Left ventricle myocardium inferior (tissue), 1 donor: ENCODE measurements at regions not wholly inside any gene's neighbourhood (a gene's known extent, or its start where the extent isn't known, plus 50 kb on each side); places are given as distances from the start of the nearest gene placed in this dataset.

Experiments used
- DNase-seq: peaks from one replicate; pipeline ENCODE4 v3.0.0-alpha.2; 2020
- H3K27ac ChIP-seq: fragments of 200-600 bp; replicated peaks from 2 replicates; pipeline ENCODE4 v1.8.0; 2021
- H3K27me3 ChIP-seq: fragments of 200-600 bp; 2 replicates; pipeline ENCODE4 v1.8.0; 2021; ENCODE audit warnings: low read depth
- H3K36me3 ChIP-seq: fragments of 200-600 bp; 2 replicates; pipeline ENCODE4 v1.8.0; 2021
- H3K4me1 ChIP-seq: fragments of 200-600 bp; 2 replicates; pipeline ENCODE4 v1.8.0; 2021
- H3K4me3 ChIP-seq: fragments of 200-600 bp; 2 replicates; pipeline ENCODE4 v1.8.0; 2021; ENCODE audit warnings: mild to moderate bottlenecking, moderate library complexity
- H3K9me3 ChIP-seq: fragments of 200-600 bp; replicated peaks from 2 replicates; pipeline ENCODE4 v1.8.0; 2021
- intact Hi-C: fragments of 100-400 bp; cut with micrococcal nuclease; formaldehyde crosslinking; loops from one replicate; pipeline ENCODE4 v1.11.0; 2022
- TF ChIP-seq, protein P1 (sequence below): fragments of 200-600 bp; IDR thresholded peaks from 2 replicates; pipeline ENCODE4 v1.8.0; 2021; ENCODE audit warnings: antibody characterized with exemption, mild to moderate bottlenecking, borderline replicate concordance
- donor health status: DM: no; HTN: yes; CAD: no; lungs with severe emphysema.

DNA sequence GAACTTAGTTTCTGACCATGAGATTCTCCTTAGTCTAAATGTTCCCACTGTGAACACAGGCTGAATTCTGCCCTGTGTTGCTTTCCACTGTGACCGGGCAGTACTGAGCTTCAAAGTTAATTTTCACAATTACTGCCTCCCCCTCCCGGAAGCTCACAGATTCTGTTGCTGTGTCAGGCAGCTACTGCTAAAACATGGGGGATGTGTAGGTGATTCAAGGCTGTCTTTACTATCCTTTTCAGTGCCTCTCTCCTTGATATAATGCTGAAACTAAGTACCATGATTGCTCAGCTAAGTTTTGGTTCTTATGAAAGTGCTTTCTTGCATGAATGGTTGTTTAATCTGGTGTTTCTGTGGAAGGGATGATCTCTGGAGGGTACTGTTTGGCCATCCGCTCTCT is 428.3 kb upstream of the NOVA1 start:
- no peak overlapping the region for H3K4me3 ChIP-seq

GRCh38 chr14:27040552-27040951 is 442.7 kb upstream of the NOVA1 start:
- no peaks in the 10 kb centered on the region for H3K36me3 ChIP-seq
- intact Hi-C loops: no loop called here
- TF ChIP-seq, protein P1, sequence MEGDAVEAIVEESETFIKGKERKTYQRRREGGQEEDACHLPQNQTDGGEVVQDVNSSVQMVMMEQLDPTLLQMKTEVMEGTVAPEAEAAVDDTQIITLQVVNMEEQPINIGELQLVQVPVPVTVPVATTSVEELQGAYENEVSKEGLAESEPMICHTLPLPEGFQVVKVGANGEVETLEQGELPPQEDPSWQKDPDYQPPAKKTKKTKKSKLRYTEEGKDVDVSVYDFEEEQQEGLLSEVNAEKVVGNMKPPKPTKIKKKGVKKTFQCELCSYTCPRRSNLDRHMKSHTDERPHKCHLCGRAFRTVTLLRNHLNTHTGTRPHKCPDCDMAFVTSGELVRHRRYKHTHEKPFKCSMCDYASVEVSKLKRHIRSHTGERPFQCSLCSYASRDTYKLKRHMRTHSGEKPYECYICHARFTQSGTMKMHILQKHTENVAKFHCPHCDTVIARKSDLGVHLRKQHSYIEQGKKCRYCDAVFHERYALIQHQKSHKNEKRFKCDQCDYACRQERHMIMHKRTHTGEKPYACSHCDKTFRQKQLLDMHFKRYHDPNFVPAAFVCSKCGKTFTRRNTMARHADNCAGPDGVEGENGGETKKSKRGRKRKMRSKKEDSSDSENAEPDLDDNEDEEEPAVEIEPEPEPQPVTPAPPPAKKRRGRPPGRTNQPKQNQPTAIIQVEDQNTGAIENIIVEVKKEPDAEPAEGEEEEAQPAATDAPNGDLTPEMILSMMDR: no peak
- no peak for DNase-seq
- H3K27ac ChIP-seq: no peak overlapping the region
- peaks cover 19% of the 10 kb centered on the region for H3K9me3 ChIP-seq
- H3K4me1 ChIP-seq: no peaks in the 10 kb centered on the region
- H3K27me3 ChIP-seq: no peaks in the 10 kb centered on the region
- no peak overlapping the region for H3K4me3 ChIP-seq

More for the DNA sequence above, 428.3 kb upstream of the NOVA1 start:
- Histone ChIP-seq H3K4me1 (no peaks in the 10 kb centered on the region), H3K9me3 (peaks cover 10% of the 10 kb centered on the region), H3K27me3 (no peaks in the 10 kb centered on the region), H3K36me3 (no peaks in the 10 kb centered on the region), H3K27ac (no peak overlapping the region)
- TF ChIP-seq, protein P1: no peak
- intact Hi-C loops: no loop called here
- no peak for DNase-seq

DNA sequence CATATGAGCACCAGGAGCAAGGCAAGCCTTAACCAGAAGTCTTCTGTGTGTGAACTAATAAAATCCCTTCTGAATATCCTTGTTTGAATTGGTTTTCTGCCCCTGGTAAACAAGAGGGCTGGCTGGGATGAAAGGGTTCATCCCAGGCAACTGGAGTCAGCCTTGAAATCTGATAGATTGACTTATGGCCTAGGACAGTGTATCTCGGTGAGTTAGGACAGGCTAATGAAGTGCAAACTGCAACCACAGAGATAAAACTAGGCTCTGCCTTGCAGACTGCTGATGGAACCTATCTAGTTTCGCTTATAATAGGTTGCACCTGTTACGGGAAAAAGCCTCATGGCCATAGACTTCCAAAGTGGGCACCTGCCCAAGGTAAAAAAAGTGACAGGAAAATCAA is 451.9 kb upstream of the NOVA1 start:
- intact Hi-C loops: no loop called here
- TF ChIP-seq, protein P1: no peak
- H3K36me3 ChIP-seq: no peaks in the 10 kb centered on the region
- H3K27ac ChIP-seq: no peak overlapping the region
- peaks cover 32% of the 10 kb centered on the region for H3K9me3 ChIP-seq
- no peaks in the 10 kb centered on the region for H3K4me1 ChIP-seq
- no peak overlapping the region for H3K4me3 ChIP-seq
- no peak for DNase-seq
- H3K27me3 ChIP-seq: no peaks in the 10 kb centered on the region

- TF ChIP-seq, protein P1: no peak
- Histone ChIP-seq H3K36me3 (no peaks in the 10 kb centered on the region), H3K9me3 (peaks cover 35% of the 10 kb centered on the region), H3K27ac (no peak overlapping the region), H3K4me3 (no peak overlapping the region), H3K4me1 (no peaks in the 10 kb centered on the region), H3K27me3 (no peaks in the 10 kb centered on the region)
- intact Hi-C loops: no loop called here
- DNase-seq: no peak
Observed at GRCh38 chr14:27050208-27050607, 452.4 kb upstream of the NOVA1 start.

GRCh38 chr14:27056586-27056985 is 458.8 kb upstream of the NOVA1 start:
- H3K27me3 ChIP-seq: no peaks in the 10 kb centered on the region

More at GRCh38 chr14:27056586-27056985, 458.8 kb upstream of the NOVA1 start:
- H3K4me3 ChIP-seq: no peak overlapping the region
- H3K27ac ChIP-seq: no peak overlapping the region
- no peak for DNase-seq
- TF ChIP-seq, protein P1: no peak
- H3K9me3 ChIP-seq: peaks cover 29% of the 10 kb centered on the region
- intact Hi-C loops: no loop called here
- no peaks in the 10 kb centered on the region for H3K36me3 ChIP-seq
- H3K4me1 ChIP-seq: no peaks in the 10 kb centered on the region
